LNCAP (cell line): ENCODE measurements at regions not wholly inside any gene's neighbourhood (a gene's known extent, or its start where the extent isn't known, plus 50 kb on each side); places are given as distances from the start of the nearest gene placed in this dataset.

Source experiments
- TF ChIP-seq, protein P1 (sequence below): fragments of 450-650 bp; IDR thresholded peaks from 2 replicates; pipeline ENCODE4 v1.5.1; 2017; ENCODE audit warnings: mild to moderate bottlenecking

- TF ChIP-seq, protein P1, sequence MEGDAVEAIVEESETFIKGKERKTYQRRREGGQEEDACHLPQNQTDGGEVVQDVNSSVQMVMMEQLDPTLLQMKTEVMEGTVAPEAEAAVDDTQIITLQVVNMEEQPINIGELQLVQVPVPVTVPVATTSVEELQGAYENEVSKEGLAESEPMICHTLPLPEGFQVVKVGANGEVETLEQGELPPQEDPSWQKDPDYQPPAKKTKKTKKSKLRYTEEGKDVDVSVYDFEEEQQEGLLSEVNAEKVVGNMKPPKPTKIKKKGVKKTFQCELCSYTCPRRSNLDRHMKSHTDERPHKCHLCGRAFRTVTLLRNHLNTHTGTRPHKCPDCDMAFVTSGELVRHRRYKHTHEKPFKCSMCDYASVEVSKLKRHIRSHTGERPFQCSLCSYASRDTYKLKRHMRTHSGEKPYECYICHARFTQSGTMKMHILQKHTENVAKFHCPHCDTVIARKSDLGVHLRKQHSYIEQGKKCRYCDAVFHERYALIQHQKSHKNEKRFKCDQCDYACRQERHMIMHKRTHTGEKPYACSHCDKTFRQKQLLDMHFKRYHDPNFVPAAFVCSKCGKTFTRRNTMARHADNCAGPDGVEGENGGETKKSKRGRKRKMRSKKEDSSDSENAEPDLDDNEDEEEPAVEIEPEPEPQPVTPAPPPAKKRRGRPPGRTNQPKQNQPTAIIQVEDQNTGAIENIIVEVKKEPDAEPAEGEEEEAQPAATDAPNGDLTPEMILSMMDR, result no peak
Observed at GRCh38 chr14:44428231-44428945, 78.7 kb downstream of the FSCB start.

- TF ChIP-seq, protein P1, result no peak
Observed at GRCh38 chr14:44422699-44423098, 84.4 kb downstream of the FSCB start.

- TF ChIP-seq, protein P1, result no peak
Observed at GRCh38 chr14:44420226-44420625, 86.9 kb downstream of the FSCB start.

GRCh38 chr14:44418856-44419255 is 88.2 kb downstream of the FSCB start:
- TF ChIP-seq, protein P1, result no peak

DNA sequence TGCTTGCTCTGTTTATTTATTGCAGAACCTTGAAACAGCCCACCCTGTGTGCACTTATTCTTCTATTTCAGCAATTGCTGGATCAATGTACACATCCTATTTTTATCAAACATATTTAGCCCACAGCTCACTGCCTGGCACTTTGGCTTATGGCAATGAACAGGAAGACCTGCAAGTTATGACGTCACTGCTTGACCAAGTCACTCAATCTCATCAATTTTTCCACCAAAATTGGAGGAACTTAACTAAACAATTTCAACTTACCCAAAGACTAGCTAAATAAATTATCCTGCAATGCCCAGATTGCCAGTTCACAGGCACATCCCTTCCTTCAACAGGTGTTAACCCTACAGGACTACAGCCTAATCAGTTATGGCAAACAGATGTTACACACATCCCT is 89.3 kb downstream of the FSCB start:
- TF ChIP-seq, protein P1, result no peak

GRCh38 chr14:44414646-44415045 is 92.4 kb downstream of the FSCB start:
- TF ChIP-seq, protein P1, result no peak

DNA sequence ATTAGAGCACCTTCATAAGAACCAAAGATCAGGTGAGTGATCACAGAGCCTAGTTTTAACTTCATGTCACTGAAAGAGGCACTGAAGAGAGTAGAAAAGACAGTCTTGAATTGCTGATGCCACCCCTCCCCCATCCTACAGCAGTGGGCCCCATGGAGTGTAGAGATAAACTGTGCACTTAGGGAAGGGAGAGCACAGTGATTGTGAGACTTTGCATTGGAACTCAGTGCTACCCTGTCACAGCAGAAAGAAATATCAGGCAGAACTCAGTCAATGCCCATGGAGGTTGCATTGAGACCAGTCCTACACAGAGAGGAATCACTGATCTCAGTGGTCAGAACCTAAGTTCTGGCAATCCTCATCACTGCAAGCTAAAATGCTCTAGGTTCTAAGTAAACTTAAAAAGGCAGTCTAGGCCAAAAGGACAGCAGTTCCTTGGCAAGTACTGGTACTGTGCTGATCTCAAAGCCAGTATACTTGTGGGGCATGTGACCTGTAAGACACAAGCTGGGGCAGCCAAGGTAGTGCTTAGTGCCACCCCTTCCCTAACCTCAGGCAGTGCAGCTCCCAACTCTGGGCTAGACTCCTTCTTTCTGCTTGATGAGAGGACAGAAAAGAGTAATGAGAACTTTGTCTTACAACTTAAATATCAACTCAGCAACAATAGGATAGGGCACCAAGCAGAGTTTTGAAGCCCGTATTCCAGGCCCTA is 94.1 kb downstream of the FSCB start:
- TF ChIP-seq, protein P1, result no peak
